SK-N-SH (cell line): ENCODE measurements at regions not wholly inside any gene's neighbourhood (a gene's known extent, or its start where the extent isn't known, plus 50 kb on each side); places are given as distances from the start of the nearest gene placed in this dataset.

Source experiments
- CTCF ChIP-seq: fragments of 200-600 bp; sonication (generic); IDR thresholded peaks from 2 replicates; pipeline ENCODE4 v1.6.1; 2017; ENCODE audit warnings: antibody characterized with exemption, mild to moderate bottlenecking, moderate library complexity
- YY1 ChIP-seq: IDR thresholded peaks from 2 replicates; pipeline ENCODE4 v1.4.0; 2012; ENCODE audit warnings: low read depth, mild to moderate bottlenecking

GRCh38 chr20:25991756-25992130 is 295.1 kb upstream of the ZNF337 start:
- TF ChIP-seq YY1 (no peak), CTCF (no peak)
